GM12864 (cell line): ENCODE measurements at regions not wholly inside any gene's neighbourhood (a gene's known extent, or its start where the extent isn't known, plus 50 kb on each side); places are given as distances from the start of the nearest gene placed in this dataset.
"Not testable (repeated sequence)": the region's sequence is repeated elsewhere in the genome, so short reads cannot be mapped to it uniquely, and the experiment has no call there.

Experiments used
- DNase-seq: peaks from one replicate; pipeline ENCODE4 v3.0.0-alpha.2; 2011; ENCODE audit warnings: low read depth
- H3K4me3 ChIP-seq: 2 replicates; pipeline ENCODE4 v1.5.1; 2011; ENCODE audit warnings: mild to moderate bottlenecking, low read depth, low read length, control low read depth
- CTCF ChIP-seq: IDR thresholded peaks from 2 replicates; pipeline ENCODE4 v1.5.1; 2011; ENCODE audit warnings: low read depth, mild to moderate bottlenecking, moderate library complexity, low read length, control low read depth, inconsistent platforms; ENCODE audit errors: missing control alignments

- DNase-seq = no peak
- H3K4me3 ChIP-seq = no peak overlapping the region
- no peak for TF ChIP-seq CTCF
Observed at GRCh38 chr6:23535101-23535500, 590.9 kb upstream of the NRSN1 start.

GRCh38 chr6:23537828-23538227, 588.2 kb upstream of the NRSN1 start:
- no peak for TF ChIP-seq CTCF
- H3K4me3 ChIP-seq = no peak overlapping the region
- no peak for DNase-seq

- no peak for TF ChIP-seq CTCF
- no peak for DNase-seq
- H3K4me3 ChIP-seq = no peak overlapping the region
Observed at GRCh38 chr6:23547851-23548250, 578.2 kb upstream of the NRSN1 start.

GRCh38 chr6:23554953-23555352, 571.1 kb upstream of the NRSN1 start:
- H3K4me3 ChIP-seq, DNase-seq: not testable (repeated sequence)

GRCh38 chr6:23559587-23560343, 566.2 kb upstream of the NRSN1 start:
- no peak for DNase-seq
- no peak for TF ChIP-seq CTCF

GRCh38 chr6:23561732-23562131, 564.3 kb upstream of the NRSN1 start:
- no peak for TF ChIP-seq CTCF
- no peak overlapping the region for H3K4me3 ChIP-seq
- DNase-seq = no peak

More at GRCh38 chr6:23559587-23560343, 566.2 kb upstream of the NRSN1 start:
- H3K4me3 ChIP-seq = no peak overlapping the region

- no peak for DNase-seq
- H3K4me3 ChIP-seq = no peak overlapping the region
- no peak for TF ChIP-seq CTCF
Observed at GRCh38 chr6:23562554-23562953, 563.5 kb upstream of the NRSN1 start.

GRCh38 chr6:23563323-23563722, 562.7 kb upstream of the NRSN1 start:
- TF ChIP-seq CTCF = no peak
- no peak for DNase-seq
- H3K4me3 ChIP-seq = no peak overlapping the region
